ENCODE measurements at regions not wholly inside any gene's neighbourhood (a gene's known extent, or its start where the extent isn't known, plus 50 kb on each side); places are given as distances from the start of the nearest gene placed in this dataset.

DNA sequence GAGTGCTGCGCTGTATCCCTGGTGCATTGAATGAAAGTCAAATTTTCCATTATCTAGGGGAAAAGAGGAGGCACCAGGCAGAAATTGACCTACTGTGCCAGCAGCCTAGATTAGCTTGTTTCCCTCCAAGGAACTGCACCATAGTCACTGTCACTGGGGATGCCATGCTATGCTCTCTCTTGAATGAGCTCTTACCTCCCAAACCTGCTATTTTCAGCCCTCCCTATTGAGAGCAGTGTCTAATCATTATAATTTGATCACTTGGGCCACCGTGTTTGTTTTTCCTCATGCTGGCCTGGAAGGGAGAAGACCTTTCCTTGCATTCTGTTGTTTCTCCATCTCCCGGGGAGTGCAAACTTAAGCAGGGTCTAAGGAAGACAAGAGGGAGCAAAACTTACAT is 492.9 kb downstream of the SIPA1L2 start:
- peaks cover 0 to 53% of the 10 kb centered on the region in 2 experiments; a peak in 3 of 4 replicates for H3K79me2 ChIP-seq (ENCODE audit: control insufficient read depth in 1 of 2, insufficient read depth in 2 of 2, low read length in 2 of 2)
- peaks cover 0 to 74% (median 32%) of the 10 kb centered on the region in 4 experiments; a peak in 7 of 8 replicates for H3K36me3 ChIP-seq (ENCODE audit: control insufficient read depth in 2 of 4, insufficient read depth in 4 of 4, low read length in 3 of 4)
- H3K56ac ChIP-seq (replicated peaks; ENCODE audit: insufficient read length, low read depth, low read length), result no peak overlapping the region
- no peak overlapping the region for H4K91ac ChIP-seq (replicated peaks; ENCODE audit: insufficient read length, low read length)
- DNase-seq (ENCODE audit: low read depth in 1 of 2, low spot score in 2 of 2) (no peak), FAIRE-seq (no peak)
- H4K8ac ChIP-seq (ENCODE audit: extremely low read depth, insufficient read depth, low read length), result no peak overlapping the region
- CTCF ChIA-PET (ENCODE audit: partially characterized antibody), result interaction anchor here (1.0 to 1.8 kb wide), 3 partner anchors 10 to 90 kb away, joined by 3 to 5 read pairs (median 4); no protein-coding TSS in a partner anchor
- H3K18ac ChIP-seq (ENCODE audit: extremely low read depth, low read length), result 0 out of 2 replicates have a peak overlapping the region, but pooled peaks have one; percentile 6
- no peak overlapping the region for H2AK5ac ChIP-seq (ENCODE audit: low read depth, low read length)
- no peaks in the 10 kb centered on the region; the same call in 1 of the 2 replicates for H3K23me2 ChIP-seq (ENCODE audit: low read depth, low read length)
- H3K4me2 ChIP-seq (ENCODE audit: insufficient read depth in 1 of 2, low read depth in 2 of 2, low read length in 2 of 2), result no peak overlapping the region
- H3K27me3 ChIP-seq (replicated peaks in 1 of 4; ENCODE audit: control insufficient read depth in 3 of 4, extremely low read depth in 1 of 4, insufficient read depth in 3 of 4, low read length in 3 of 4), result no peaks in the 10 kb centered on the region
- TF ChIP-seq SP1 (IDR thresholded peaks at IDR 0.05; ENCODE audit: low read depth, low read length) (no peak), POLR2AphosphoS5 (IDR thresholded peaks at IDR 0.05; ENCODE audit: low read depth, low read length) (0 out of 2 replicates have a peak, but pooled peaks have one; percentile 46), BCL11A (IDR thresholded peaks at IDR 0.05; ENCODE audit: low read depth in 2 of 2, low read length in 2 of 2) (no peak), POLR2A (IDR thresholded peaks at IDR 0.05; ENCODE audit: control extremely low read depth in 1 of 2, low read depth in 2 of 2, low read length in 2 of 2) (peak in 1 of 2 experiments; percentile 79; a peak in 2 of 3 replicates), POU5F1 (IDR thresholded peaks at IDR 0.05; ENCODE audit: low read depth, low read length) (no peak), RFX5 (IDR thresholded peaks at IDR 0.05; ENCODE audit: borderline replicate concordance, low read depth, low read length) (no peak), JUN (IDR thresholded peaks at IDR 0.05; ENCODE audit: low read depth, low read length) (no peak), TCF12 (IDR thresholded peaks at IDR 0.05; ENCODE audit: low read depth, low read length) (no peak)
- TF ChIP-seq, protein P1, sequence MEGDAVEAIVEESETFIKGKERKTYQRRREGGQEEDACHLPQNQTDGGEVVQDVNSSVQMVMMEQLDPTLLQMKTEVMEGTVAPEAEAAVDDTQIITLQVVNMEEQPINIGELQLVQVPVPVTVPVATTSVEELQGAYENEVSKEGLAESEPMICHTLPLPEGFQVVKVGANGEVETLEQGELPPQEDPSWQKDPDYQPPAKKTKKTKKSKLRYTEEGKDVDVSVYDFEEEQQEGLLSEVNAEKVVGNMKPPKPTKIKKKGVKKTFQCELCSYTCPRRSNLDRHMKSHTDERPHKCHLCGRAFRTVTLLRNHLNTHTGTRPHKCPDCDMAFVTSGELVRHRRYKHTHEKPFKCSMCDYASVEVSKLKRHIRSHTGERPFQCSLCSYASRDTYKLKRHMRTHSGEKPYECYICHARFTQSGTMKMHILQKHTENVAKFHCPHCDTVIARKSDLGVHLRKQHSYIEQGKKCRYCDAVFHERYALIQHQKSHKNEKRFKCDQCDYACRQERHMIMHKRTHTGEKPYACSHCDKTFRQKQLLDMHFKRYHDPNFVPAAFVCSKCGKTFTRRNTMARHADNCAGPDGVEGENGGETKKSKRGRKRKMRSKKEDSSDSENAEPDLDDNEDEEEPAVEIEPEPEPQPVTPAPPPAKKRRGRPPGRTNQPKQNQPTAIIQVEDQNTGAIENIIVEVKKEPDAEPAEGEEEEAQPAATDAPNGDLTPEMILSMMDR (IDR thresholded peaks at IDR 0.05; ENCODE audit: control extremely low read depth in 1 of 3, insufficient read depth in 1 of 3, low read depth in 1 of 3, low read length in 3 of 3), result no peak
- peak overlapping the region; percentile 7; the same call in 1 of the 2 replicates for H2BK5ac ChIP-seq (ENCODE audit: low read depth, low read length)
- H4K5ac ChIP-seq (ENCODE audit: insufficient read length, low read depth, low read length), result no peak overlapping the region
- no peak overlapping the region for H3K4me3 ChIP-seq (ENCODE audit: extremely low read depth in 1 of 4, insufficient read depth in 2 of 4, low read depth in 3 of 4, low read length in 4 of 4)
- no peak overlapping the region for H2BK12ac ChIP-seq (ENCODE audit: low read depth, low read length)
- H2AFZ ChIP-seq (ENCODE audit: low read length), result no peak overlapping the region
- POLR2A ChIA-PET (ENCODE audit: partially characterized antibody), result interaction anchor here (0.7 to 2.0 kb wide), 8 partner anchors 10 to 254 kb away, joined by 3 to 7 read pairs (median 4); no protein-coding TSS in a partner anchor
- H3K9ac ChIP-seq (replicated peaks in 1 of 4; ENCODE audit: extremely low read depth in 1 of 4, low read depth in 3 of 4, low read length in 3 of 4), result no peak overlapping the region
- no peaks in the 10 kb centered on the region; the same call in 1 of the 2 replicates for H3K79me1 ChIP-seq (ENCODE audit: low read depth, low read length)
- H4K20me1 ChIP-seq (replicated peaks in 1 of 2; ENCODE audit: control insufficient read depth in 1 of 2, insufficient read depth in 2 of 2, low read length in 2 of 2), result peaks cover 18 to 29% of the 10 kb centered on the region in 2 experiments
- peaks cover 0 to 23% (median 13%) of the 10 kb centered on the region in 4 experiments; a peak in 6 of 7 replicates for H3K4me1 ChIP-seq (replicated peaks in 1 of 4; ENCODE audit: control insufficient read depth in 3 of 4, insufficient read depth in 4 of 4, low read length in 3 of 4)
- peaks cover 0 to 7% of the 10 kb centered on the region in 2 experiments; a peak in 2 of 4 replicates for H3K9me3 ChIP-seq (ENCODE audit: insufficient read depth in 2 of 2, low read depth in 1 of 2, low read length in 1 of 2)
- no peak overlapping the region for H2BK15ac ChIP-seq (ENCODE audit: low read length)
- H2BK20ac ChIP-seq (ENCODE audit: low read length), result no peak overlapping the region
- 94% methylated on average over 3 of the region's 3 CpGs; no CpG with 5 or more reads in 1 of the 2 experiments for WGBS, 2 experiments (ENCODE audit: extremely low coverage in 1 of 2, insufficient coverage in 1 of 2, insufficient read length in 1 of 2, insufficient replicate concordance in 2 of 2, low coverage in 1 of 2, low lambda C conversion rate in 2 of 2, missing lambda C conversion rate in 1 of 2)
- H3K4ac ChIP-seq (replicated peaks; ENCODE audit: insufficient read length, low read depth, low read length), result no peak overlapping the region
- no peak overlapping the region for H3K23ac ChIP-seq (ENCODE audit: insufficient read length)
- H2BK120ac ChIP-seq (replicated peaks; ENCODE audit: low read depth, low read length), result no peak overlapping the region
- no peak overlapping the region for H3K27ac ChIP-seq (ENCODE audit: low read depth, low read length)
- no peak overlapping the region for H3K14ac ChIP-seq (ENCODE audit: insufficient read length)

All from H1 (cell line).